Gastroesophageal sphincter (tissue), 4 donors: ENCODE measurements at regions not wholly inside any gene's neighbourhood (a gene's known extent, or its start where the extent isn't known, plus 50 kb on each side); places are given as distances from the start of the nearest gene placed in this dataset.

Experiments
- ATAC-seq: fragments of 150-250 bp; one replicate; pipeline ENCODE4 v1.9.1; 2016; ENCODE audit warnings: mild to moderate bottlenecking, moderate library complexity
- H3K27ac ChIP-seq, 4 donors: fragments of 200-600 bp; sonication (generic) in 3 of 4; 1 replicate in 3 of 4; 2 replicates in 1 of 4; pipeline ENCODE4 v1.5.1; 2016 to 2019
- H3K27me3 ChIP-seq: fragments of 200-600 bp; sonication (generic); one replicate; pipeline ENCODE4 v1.5.1; 2019
- H3K36me3 ChIP-seq, 2 donors: fragments of 200-600 bp; sonication (generic); one replicate each; pipeline ENCODE4 v1.5.1; 2019; ENCODE audit warnings: control low read depth in 1 of 2
- H3K4me1 ChIP-seq, 3 donors: fragments of 200-600 bp; sonication (generic); 1 replicate in 2 of 3; 2 replicates in 1 of 3; pipeline ENCODE4 v1.5.1; 2016 to 2019; ENCODE audit warnings: control low read depth in 2 of 3
- H3K4me3 ChIP-seq, 2 donors: fragments of 200-600 bp; sonication (generic); one replicate each; pipeline ENCODE4 v1.5.1; 2019; ENCODE audit warnings: mild to moderate bottlenecking in 1 of 2, moderate library complexity in 1 of 2
- H3K9me3 ChIP-seq, 3 donors: fragments of 200-600 bp; sonication (generic); one replicate each; pipeline ENCODE4 v1.5.1; 2017 to 2019; ENCODE audit warnings: control low read depth in 2 of 3
- EP300 ChIP-seq: sonication (generic); formaldehyde crosslinking; IDR thresholded peaks from one replicate; pipeline ENCODE4 v1.6.1; 2017; ENCODE audit warnings: antibody characterized with exemption, mild to moderate bottlenecking
- POLR2A ChIP-seq, 2 donors: fragments of 450-650 bp; IDR thresholded peaks; one replicate each; pipeline ENCODE4 v1.6.1; 2017; ENCODE audit warnings: antibody characterized with exemption in 2 of 2, mild to moderate bottlenecking in 2 of 2, moderate library complexity in 1 of 2
- POLR2AphosphoS5 ChIP-seq: sonication (generic); formaldehyde crosslinking; IDR thresholded peaks from one replicate; pipeline ENCODE4 v1.6.1; 2017; ENCODE audit warnings: antibody characterized with exemption
- whole genome bisulfite sequencing, 2 donors: methylation state at CpG; one replicate each; pipeline ENCODE4 v1.1.5; 2018; ENCODE audit warnings: low coverage in 1 of 2; 5-methylcytosine and 5-hydroxymethylcytosine counted together
- TF ChIP-seq, protein P1 (sequence below), 4 experiments: fragments of 200-600 bp in 2 of 4; fragments of 450-650 bp in 2 of 4; sonication (generic) in 1 of 4; IDR thresholded peaks; one replicate each; pipeline ENCODE4 v1.5.1; 2017 to 2019; ENCODE audit warnings: antibody characterized with exemption in 4 of 4, mild to moderate bottlenecking in 2 of 4, moderate library complexity in 2 of 4

DNA sequence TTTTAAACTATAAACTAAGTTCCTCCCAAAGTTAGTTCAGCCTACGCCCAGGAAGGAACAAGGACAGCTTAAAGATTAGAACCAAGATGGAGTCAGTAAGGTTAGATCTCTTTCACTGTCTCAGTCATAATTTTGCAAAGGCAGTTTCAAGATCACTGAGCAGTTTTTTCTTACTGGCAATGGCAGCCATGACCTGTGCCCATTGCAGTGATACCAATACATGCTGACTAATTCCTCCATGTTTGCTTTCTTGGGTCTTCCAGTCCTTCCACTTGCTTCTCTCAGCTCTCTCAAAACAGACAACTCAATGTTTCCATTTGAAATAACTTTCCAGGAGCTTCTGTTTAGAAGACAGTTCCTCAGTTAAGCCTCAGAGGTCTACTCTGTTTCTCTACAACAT lies 79.5 kb downstream of the PCDH18 start:
- no peak for ATAC-seq
- Histone ChIP-seq H3K27me3 (no peaks in the 10 kb centered on the region), H3K36me3 (no peaks in the 10 kb centered on the region), H3K27ac (no peak overlapping the region), H3K9me3 (no peaks in the 10 kb centered on the region), H3K4me3 (no peak overlapping the region), H3K4me1 (no peaks in the 10 kb centered on the region)
- 100% methylated on average over 1 of the region's 1 CpG for WGBS, 2 donors
- TF ChIP-seq, protein P1, sequence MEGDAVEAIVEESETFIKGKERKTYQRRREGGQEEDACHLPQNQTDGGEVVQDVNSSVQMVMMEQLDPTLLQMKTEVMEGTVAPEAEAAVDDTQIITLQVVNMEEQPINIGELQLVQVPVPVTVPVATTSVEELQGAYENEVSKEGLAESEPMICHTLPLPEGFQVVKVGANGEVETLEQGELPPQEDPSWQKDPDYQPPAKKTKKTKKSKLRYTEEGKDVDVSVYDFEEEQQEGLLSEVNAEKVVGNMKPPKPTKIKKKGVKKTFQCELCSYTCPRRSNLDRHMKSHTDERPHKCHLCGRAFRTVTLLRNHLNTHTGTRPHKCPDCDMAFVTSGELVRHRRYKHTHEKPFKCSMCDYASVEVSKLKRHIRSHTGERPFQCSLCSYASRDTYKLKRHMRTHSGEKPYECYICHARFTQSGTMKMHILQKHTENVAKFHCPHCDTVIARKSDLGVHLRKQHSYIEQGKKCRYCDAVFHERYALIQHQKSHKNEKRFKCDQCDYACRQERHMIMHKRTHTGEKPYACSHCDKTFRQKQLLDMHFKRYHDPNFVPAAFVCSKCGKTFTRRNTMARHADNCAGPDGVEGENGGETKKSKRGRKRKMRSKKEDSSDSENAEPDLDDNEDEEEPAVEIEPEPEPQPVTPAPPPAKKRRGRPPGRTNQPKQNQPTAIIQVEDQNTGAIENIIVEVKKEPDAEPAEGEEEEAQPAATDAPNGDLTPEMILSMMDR (IDR thresholded peaks at IDR 0.05), result no peak

GRCh38 chr4:137451172-137451825 lies 81.0 kb downstream of the PCDH18 start:
- no peaks in the 10 kb centered on the region for H3K9me3 ChIP-seq
- no peak overlapping the region for H3K4me3 ChIP-seq
- no peak overlapping the region for H3K27ac ChIP-seq
- 51 to 59% methylated on average over 3 of the region's 3 CpGs for WGBS, 2 donors
- ATAC-seq, result no peak
- H3K4me1 ChIP-seq, result no peaks in the 10 kb centered on the region
- TF ChIP-seq POLR2AphosphoS5, result no peak
- no peak for TF ChIP-seq POLR2A (IDR thresholded peaks at IDR 0.05)
- TF ChIP-seq, protein P1 (IDR thresholded peaks at IDR 0.05), result no peak
- no peak for TF ChIP-seq EP300
- H3K36me3 ChIP-seq, result no peaks in the 10 kb centered on the region
- no peaks in the 10 kb centered on the region for H3K27me3 ChIP-seq

DNA sequence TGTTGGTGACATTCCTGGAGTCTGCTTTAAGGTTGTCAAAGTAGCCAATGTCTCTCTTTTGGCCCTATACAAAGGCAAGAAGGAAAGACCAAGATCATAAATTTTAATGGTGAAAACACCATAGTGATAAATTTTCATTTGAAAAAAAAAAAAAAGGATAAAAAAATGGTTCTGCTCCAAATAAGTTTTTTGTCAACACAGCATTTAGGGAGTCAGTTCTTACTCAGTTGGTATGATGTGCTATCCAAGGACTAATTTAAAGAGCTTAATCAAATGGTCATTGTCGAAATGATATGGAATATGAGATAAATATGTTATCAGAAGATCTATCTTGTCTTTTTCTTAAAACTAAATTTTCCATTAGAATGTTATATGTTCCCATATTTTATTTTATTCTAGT lies 83.9 kb downstream of the PCDH18 start:
- 88 to 100% methylated on average over 1 of the region's 1 CpG for WGBS, 2 donors
- Histone ChIP-seq H3K27ac (no peak overlapping the region), H3K36me3 (no peaks in the 10 kb centered on the region), H3K27me3 (no peaks in the 10 kb centered on the region), H3K9me3 (no peaks in the 10 kb centered on the region), H3K4me1 (no peaks in the 10 kb centered on the region), H3K4me3 (no peak overlapping the region)
- TF ChIP-seq POLR2AphosphoS5 (no peak), EP300 (no peak), POLR2A (IDR thresholded peaks at IDR 0.05) (no peak)
- TF ChIP-seq, protein P1 (IDR thresholded peaks at IDR 0.05), result no peak
- no peak for ATAC-seq

DNA sequence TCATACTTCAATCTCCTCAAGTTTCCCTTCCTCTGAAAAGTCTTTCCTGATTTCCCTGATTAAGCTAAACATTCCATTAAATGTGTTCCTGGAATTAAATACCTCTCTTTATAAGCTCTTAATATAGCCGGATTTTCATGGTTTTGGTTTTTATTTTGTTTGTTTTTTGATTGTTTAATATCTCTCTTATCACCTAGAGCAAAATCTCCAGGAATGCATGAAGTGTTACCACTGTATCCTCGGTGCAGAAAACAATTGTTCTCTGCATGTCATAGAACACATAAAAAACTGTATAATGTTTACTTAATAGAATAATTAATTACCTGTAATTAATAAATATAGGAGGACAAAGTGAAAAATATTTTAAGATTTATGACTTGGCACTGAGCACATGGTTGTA lies 86.2 kb downstream of the PCDH18 start:
- no peaks in the 10 kb centered on the region for H3K27me3 ChIP-seq
- TF ChIP-seq POLR2A (IDR thresholded peaks at IDR 0.05) (no peak), POLR2AphosphoS5 (no peak), EP300 (no peak)
- TF ChIP-seq, protein P1 (IDR thresholded peaks at IDR 0.05), result no peak
- ATAC-seq, result no peak
- no peaks in the 10 kb centered on the region for H3K36me3 ChIP-seq
- 46 to 77% methylated on average over 2 of the region's 2 CpGs for WGBS, 2 donors
- no peak overlapping the region for H3K27ac ChIP-seq
- no peaks in the 10 kb centered on the region for H3K9me3 ChIP-seq
- no peak overlapping the region for H3K4me3 ChIP-seq
- no peaks in the 10 kb centered on the region for H3K4me1 ChIP-seq

GRCh38 chr4:137443031-137443800 lies 89.1 kb downstream of the PCDH18 start:
- TF ChIP-seq, protein P1 (IDR thresholded peaks at IDR 0.05), result no peak
- TF ChIP-seq POLR2A (IDR thresholded peaks at IDR 0.05) (no peak), EP300 (no peak), POLR2AphosphoS5 (no peak)
- Histone ChIP-seq H3K4me1 (no peaks in the 10 kb centered on the region), H3K9me3 (no peaks in the 10 kb centered on the region), H3K4me3 (no peak overlapping the region), H3K27me3 (no peaks in the 10 kb centered on the region), H3K27ac (no peak overlapping the region), H3K36me3 (no peaks in the 10 kb centered on the region)
- WGBS, 2 donors, result 78 to 96% methylated on average over 3 of the region's 3 CpGs
- no peak for ATAC-seq
